ENCODE measurements at regions not wholly inside any gene's neighbourhood (a gene's known extent, or its start where the extent isn't known, plus 50 kb on each side); places are given as distances from the start of the nearest gene placed in this dataset.

DNA sequence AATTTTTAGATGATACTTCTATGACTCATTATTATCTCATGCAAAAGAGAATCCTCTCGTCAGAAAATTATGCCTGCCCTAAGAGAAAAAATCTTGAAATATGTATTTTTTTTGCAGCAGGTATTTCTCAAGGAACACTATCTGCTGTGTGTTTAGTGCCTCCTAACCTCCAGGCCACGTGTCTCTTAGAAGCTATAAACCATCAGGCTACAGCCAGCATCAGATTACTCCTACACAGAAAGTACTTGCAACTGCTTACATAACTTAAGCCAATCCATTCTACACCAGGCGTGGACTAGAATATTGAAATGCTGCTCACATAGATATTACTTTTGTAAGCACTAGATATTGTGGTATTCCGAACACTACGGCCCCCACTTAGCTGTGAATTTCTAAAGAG is 933.4 kb downstream of the PLA2G4A start:
- TF ChIP-seq CTCF (IDR thresholded peaks at IDR 0.05; ENCODE audit: low read length) (no peak), EZH2phosphoT487 (IDR thresholded peaks at IDR 0.05; ENCODE audit: low read length) (no peak)

All from MM.1S (cell line).